HG02970 (cell line): ENCODE measurements at regions not wholly inside any gene's neighbourhood (a gene's known extent, or its start where the extent isn't known, plus 50 kb on each side); places are given as distances from the start of the nearest gene placed in this dataset.
"Not testable (repeated sequence)": the region's sequence is repeated elsewhere in the genome, so short reads cannot be mapped to it uniquely, and the experiment has no call there.

Source experiments
- ATAC-seq: cut with Tn5 transposase; IDR thresholded peaks from one replicate; pipeline ENCODE4 v1.9.1; 2021; ENCODE audit warnings: mild to moderate bottlenecking, moderate library complexity, moderate number of reproducible peaks; ENCODE audit not compliant: unreplicated experiment, low FRiP score

DNA sequence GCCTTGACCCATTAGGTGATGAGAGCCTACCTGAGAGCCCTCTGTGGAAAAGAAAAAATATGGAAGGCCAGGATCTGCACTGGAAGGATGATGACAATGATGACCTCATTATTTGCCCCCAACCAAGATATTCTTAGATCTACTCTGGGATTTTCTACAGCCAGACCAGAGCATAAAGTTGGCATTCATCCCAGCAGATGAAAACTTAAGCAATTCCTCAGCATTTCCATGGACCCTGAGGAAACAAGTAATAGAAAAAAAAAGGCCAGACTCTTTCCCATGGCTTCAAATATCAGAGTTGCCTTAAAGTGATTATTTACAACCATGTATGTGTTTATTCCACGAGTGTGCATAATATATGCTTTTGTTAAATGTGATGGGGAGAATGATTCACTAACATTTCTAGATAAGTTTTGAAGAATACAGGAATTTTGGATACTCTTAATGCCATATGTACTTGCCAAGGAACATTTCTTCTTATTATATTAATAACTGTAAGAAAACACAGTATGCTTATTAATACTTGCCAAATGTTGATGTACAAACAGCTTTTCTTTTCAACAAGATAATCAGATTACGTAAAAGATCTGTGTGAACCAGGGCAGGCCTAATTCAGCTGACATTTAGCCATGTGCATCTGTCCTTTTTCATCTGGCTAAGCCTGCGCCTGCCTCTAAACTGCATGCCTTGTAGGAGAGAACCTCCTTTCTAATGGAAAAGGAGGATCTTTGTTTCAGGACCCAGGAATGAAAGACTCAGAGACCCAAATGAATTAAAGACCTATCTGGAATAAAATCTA, 94.8 kb downstream of the ARRDC3 start:
- no peak for ATAC-seq

DNA sequence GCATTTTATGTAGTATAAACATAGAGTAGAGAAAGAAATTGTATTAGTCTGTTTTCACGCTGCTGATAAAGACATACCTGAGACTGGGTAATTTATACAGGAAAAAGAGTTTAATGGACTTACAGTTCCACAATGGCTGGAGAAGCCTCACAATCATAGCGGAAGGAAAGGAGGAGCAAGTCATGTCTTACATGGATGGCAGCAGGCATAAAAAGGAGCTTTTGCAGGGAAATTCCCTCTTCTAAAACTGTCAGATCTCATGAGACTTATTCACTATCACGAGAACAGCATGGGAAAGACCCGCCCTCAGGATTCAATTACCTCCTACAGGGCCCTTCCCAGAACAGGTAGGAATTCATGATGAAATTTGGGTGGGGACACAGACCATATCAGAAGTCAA, 98.1 kb downstream of the ARRDC3 start:
- not testable (repeated sequence) for ATAC-seq

DNA sequence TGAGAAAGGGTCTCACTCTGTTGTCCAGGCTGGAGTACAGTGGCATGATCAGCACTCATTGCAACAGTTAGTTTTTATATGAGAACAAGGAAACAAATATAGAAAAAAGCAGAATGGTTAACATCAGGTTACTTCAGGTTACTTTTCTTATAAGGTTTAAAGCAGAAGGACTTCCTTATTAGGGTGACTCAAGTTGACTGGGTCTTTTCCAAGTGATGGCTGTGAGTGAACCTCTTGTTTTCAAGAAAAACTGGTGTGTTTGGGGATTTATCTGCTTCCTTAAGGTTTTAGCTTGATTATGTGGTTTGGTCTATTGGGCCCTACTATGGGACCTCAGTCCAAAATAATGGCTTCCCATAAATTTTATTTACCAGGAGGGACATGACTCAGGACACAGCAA, 99.2 kb downstream of the ARRDC3 start:
- no peak for ATAC-seq

DNA sequence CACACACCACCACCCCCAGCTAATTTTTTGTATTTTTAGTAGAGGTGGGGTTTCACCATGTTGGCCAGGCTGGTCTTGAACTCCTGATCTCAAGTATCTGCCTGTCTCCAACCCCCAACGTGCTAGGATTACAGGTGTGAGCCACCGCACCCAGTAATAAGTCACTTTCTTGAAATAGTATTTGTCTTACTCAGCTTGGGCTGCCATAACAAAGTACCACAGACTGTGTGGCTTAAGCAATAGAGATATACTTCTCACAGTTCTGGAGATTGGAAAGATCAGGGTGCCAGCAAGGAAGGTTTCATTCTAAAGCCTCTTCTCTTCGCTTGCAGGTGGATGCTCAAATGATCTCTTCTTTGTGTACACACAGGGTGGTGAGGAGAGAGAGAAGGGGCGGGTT, 99.8 kb downstream of the ARRDC3 start:
- no peak for ATAC-seq

DNA sequence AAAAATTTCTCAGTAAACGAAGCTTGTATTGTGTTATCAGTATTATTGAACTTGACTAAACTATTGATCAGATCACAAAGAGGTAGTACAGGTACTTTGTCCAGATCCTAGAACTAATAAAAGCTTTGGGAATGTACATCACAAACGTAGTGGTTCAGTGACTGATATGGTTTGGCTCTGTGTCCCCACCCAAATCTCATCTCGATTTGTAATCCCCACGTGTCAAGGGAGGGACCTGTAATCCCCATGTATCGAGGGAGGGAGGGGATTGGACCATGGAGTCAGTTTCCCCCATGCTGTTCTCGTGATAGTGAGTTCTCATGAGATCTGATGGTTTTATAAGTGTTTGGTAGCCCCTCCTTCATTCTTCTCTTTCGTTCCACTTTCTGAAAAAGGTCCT, 100.9 kb downstream of the ARRDC3 start:
- no peak for ATAC-seq

DNA sequence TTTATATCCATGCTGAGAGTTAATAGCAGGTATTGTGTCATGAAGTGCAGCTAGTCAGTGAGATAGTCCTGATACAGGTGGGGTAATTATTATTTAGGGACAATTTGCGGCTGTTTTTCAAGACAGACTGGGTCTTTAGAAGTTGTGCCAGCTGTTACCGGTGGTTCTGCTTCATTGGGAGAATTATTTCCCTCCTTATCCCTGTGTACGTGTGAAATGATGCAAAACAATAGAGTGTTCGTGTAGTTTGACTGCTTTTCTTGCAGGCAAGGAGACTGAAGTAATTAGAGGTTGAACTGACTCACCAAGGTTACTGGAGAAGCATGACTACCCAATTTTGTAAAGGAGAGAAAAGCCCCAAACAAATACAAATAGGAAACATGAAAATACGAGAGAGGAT, 101.7 kb downstream of the ARRDC3 start:
- ATAC-seq, result no peak

DNA sequence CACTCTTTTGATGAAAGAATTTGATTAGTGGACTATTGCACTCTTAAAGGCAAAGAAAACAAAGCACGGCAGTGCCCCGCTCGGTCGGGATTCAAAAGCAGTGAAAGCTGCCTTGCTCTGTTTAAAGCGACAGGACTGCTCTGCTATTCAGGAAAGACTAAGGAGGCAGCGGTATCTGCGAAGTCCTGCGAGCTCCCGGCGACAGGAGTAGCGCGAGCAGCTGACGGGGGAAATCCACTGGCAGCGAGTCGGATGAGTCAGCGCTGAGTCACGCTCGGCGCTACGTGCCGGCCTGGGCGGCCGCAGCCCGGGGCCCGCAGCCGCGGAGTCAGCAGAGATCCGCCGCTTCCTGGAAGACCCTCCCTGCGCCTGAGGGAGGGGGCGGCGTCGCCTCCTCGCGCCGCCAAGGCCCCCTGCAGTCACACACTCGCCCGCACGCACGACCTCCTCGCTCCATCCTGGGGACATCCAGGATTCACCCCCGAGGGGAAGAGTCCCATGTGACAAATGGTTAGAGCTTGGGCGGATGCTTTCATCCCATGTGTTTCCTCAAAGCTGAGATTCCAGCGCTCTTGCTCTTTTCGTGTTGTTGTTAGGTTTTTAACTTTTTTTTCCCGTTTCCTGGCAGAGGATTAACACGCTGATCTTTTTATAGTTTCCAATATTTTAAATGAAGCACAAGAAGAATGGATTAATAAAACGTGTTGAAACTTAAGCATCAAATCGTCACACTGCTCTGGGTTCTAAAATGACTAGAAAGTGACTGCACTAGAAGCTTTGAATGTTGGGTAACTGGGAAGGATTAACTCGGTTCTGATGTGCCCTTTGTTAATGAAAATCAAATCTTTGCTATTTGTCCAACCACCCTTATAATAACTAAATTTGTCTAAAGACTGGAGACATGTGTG, 102.5 kb downstream of the ARRDC3 start:
- ATAC-seq, result peak; percentile 97

DNA sequence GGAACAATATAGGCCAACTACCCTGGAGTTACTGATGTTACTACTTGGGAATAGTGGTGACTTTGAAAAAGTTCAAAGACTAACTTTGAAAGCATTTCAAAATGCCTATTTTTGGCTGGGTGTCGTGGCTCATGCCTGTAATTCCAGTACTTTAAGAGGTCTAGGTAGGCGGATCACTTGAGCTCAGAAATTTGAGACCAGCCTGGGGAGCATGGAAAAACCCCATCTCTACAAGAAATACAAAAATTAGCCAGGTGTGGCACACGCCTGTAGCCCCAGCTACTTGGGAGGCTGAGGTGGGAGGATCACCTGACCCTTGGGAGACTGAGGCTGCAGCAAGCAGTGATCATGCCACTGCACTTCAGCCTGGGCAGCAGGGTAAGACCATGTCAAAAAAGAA, 105.3 kb downstream of the ARRDC3 start:
- ATAC-seq, result no peak

DNA sequence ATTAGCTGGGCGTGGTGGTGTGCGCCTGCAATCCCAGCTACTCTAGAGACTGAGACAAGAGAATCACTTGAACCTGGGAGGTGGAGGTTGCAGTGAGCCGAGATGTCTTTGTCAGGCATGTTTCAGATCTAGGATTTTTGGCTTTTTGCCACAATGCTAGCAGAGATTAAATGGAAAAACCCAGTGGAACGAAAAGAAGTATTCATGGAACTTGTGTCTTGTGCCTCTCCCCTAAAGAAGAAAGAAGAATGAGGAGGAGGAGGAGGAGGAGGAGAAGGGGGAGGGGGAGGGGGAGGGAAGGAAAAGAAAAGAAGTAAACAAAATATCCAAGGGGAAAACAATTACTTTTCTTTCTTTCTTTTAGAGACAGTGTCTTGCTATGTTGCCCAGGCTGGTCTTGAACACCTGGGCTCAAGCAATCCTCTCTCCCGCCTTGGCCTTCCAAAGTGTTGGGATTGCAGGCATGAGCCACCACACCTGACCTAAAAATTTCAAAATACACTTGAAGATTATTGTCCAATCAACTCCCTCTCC, 106.0 kb downstream of the ARRDC3 start:
- no peak for ATAC-seq

DNA sequence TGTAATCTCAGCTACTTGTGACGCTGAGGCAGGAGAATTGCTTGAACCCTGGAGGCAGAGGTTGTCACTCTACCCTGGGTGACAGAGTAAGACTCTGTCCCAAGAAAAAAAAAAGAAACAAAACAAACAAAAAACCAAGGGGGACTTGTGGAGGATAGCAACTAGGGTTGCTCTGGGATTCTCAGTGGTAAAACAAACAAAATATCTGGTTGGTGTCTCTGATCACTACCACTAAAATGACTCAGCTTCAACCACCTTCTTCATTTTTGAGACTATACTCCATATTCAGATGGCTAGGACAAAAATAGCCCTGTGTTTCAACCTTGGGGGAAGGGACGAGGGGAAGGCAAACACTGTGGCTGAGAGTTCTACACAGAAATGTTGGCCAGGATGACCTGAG, 110.3 kb downstream of the ARRDC3 start:
- peak; percentile 87 for ATAC-seq

DNA sequence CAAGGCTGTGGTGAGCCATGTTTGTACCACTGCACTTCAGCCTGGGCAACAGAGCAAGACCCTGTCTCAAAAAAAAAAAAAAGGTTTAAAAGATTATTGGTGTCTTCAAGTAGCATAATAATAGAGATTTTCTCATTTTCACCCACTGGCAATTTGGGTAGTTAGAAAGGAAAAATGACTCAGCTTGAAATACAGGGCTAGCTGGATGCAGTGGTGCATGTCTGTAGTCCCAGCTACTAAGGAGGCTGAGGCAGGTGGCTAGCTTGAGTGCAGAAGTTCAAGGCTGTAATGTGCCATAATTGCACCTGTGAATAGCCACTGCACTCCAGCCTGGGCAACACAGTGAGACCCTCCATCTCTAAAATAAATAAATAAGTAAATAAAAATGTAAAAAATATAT, 111.1 kb downstream of the ARRDC3 start:
- peak; percentile 41 for ATAC-seq

DNA sequence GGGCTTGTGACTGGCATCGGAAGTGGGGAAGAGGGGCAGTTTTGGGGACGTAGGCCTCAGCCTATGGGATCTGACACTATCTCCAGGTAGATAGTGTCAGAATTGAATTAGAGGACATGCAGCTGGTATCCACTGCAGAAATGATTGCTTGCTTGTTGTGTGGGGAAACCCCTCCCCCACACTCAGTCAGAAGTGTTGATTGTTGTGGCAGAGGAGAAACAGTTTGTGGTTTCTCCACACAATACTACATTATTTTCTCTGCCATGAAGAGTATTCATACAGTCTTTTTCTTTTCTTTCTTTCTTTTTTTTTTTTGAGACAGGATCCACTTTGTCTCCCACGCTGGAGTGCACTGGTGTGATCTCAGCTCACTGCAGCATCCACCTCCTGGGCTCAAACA, 113.9 kb downstream of the ARRDC3 start:
- no peak for ATAC-seq

DNA sequence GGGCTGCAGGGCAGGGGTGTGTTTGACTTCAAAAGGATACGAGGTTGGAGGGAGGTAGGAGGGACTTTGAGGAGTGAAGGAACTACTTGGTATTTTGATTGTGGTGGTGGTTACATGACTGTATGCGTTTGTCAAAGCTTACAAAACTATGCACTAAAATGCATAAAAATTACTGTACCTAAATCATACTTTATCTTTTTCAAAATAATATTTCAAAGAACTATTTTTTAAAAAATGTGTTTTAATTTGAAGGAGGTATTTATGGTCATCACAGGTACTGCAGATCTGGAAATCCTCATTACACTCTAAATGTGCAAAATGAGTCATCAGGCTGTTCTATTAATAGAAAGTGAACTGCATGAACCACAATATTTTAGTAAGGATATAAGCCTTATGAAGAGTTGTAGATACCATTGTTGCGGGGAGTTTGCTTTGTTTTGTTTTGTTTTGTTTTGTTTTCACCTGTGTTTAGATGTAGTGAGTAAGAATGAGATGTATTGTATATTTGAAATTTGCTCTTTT, 116.9 kb downstream of the ARRDC3 start:
- ATAC-seq, result no peak

DNA sequence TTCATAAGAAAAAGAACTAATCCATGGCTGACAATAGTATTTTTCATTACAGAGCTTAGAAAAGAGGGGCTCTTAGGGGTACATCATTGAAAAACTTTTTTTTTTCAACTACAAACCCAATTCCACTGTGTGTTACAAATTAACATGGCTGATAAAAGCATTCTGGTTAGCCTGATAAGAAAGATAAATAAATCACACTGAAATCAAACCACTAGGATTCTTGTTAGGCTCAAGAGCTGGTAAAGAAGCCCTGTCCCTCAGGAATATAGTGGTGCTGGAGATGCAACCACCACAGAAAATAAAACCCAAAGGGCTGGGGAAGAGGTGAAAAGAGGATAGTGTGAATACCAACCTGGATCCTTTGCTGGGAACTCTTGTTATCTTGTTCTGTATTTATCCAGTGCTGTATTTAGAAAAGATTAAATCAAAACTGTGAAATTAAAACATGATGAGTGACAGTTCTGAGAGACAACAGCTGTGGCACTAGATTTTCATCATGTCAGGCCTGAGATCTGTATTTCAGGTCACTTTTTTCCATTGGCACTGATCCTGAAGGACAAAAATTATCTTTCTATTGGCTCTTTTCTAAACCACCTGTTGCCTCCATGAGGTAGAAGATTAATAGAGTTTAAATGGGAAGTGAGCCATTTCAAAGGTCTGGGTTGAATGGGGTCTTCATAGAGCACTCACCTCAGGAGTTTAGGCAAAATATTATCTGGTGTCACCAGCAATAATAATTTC, 118.6 kb downstream of the ARRDC3 start:
- ATAC-seq, result no peak

DNA sequence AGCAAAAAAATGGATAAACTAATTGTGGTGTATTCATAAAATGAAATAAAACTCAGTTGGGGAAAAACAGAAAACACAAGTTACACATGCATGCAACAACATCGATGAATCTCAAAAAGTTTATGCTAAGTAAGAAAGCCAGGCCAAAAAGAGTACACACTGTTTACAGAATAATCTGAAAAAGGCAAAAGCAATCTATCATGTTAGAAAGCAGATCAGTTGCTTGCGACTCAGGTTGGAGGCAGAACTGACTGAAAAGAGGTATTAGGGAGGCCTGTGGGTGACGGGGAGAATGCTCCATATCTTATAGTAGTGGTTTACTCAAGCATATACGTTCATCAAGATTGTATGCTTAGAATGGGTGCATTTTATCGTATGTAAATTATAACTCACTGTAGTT, 119.2 kb downstream of the ARRDC3 start:
- no peak for ATAC-seq

DNA sequence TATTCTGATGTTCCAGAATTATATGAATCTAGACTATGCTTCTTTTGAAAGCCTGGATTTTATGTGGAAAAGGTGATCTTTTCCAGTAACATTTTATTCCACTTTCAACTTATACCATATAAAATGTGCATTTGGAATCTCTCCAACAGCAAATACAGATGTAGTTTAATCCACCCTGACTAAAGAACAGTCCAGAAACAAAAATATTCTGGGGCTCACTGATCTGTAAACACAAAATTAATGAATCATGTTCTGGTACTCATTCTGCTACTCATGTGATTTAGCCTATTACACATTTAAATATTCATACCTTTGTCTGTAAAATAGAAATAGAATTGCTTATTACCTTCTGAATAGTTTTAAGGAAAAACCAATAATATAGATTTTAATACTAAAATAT, 125.8 kb downstream of the ARRDC3 start:
- no peak for ATAC-seq

DNA sequence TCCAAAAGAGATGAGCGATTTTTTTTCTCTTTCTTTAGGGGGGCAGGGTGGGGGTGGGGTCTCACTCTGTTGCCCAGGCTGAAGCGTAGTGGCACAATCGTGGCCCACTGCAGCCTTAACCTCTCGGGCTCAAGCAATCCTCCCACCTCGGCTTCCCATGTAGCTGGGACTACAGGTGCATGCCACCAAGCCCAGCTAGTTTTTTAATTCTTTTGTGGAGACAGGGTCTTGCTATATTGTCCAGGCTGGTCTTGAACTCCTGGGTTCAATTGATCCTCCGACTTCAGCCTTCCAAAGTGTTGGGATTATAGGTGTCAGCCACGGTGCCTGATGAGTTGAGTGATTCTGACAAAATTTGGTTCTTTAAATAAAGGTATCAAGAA, 127.0 kb downstream of the ARRDC3 start:
- ATAC-seq, result no peak

DNA sequence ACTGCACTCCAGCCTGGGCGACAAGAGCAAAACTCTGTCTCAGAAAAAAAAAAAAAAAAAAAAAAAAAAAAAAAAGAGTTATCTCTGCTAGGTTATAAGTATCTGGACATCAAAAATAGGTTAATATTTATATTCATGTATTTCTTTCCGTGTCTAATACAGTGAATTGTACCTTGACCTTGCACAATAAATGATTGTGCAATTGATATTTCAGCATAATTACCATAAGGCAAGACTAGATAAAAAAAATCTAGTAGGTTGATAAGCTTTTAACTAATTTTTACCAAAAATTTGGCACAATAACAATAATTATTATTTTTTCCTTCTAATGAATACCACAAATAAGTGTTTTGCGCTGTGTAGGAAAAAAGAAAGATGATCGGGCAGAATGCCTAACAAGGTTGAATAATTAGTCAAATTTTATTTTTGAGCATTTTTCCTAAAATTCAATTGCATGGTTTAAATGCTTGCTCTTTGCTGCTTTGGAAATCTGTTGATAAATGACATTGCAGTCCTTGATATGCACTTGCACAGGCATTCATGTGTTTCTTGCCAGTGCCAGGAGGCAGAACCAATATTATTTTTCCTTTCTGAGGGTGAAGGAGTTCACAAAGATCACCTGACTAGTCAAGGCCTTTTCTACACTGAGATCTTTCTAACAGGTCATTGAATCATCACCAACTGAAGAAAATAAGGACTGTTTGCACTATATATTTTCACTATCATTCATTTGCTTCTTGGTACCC, 127.5 kb downstream of the ARRDC3 start:
- no peak for ATAC-seq

DNA sequence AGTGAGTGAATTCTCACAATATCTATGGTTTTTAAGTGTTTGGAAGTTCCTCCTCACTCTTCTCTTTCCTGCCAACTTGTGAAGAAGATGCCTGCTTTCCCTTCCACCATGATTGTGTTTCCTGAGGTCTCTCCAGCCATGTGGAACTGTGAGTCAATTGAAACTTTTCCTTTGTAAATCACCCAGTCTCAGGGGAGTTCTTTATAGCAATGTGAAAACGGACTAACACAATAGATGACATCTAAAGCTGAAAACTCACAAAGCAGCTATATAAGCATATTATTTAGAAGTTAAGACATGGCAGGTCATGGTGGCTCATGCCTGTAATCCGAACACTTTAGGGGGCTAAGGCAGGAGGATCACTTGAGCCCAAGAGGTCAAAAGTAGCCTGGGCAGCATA, 130.2 kb downstream of the ARRDC3 start:
- no peak for ATAC-seq

DNA sequence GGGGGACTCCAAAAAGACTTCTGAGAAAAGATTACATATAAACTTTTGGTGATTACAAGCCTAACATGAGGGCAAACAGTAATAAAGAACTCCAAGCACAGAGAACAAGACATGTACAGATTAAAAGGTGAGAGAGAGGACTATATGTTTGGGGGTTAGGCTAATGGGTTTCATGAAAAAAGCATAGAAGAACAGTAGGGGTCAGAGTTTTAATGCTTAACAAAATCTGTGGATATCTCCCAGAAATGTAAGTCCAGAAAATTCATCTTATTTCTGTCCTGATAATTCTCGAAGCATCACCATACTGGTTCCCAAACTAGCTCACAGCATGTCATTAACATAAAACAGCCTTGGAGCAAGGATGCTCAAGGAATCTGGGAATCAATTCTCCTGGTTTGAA, 137.2 kb downstream of the ARRDC3 start:
- no peak for ATAC-seq
